ENCODE measurements at regions not wholly inside any gene's neighbourhood (a gene's known extent, or its start where the extent isn't known, plus 50 kb on each side); places are given as distances from the start of the nearest gene placed in this dataset.

GRCh38 chr4:98749206-98749605, 90.8 kb upstream of the TSPAN5 start:
- no peak for DNase-seq (ENCODE audit: low spot score)
- in situ Hi-C loops (cut with MboI; ENCODE audit: low pct_unique_long_range_greater_than_20kb, low sequenced_read_pairs, unreplicated experiment) = no loop called here
- TF ChIP-seq CTCF (IDR thresholded peaks at IDR 0.05; ENCODE audit: extremely low read depth, insufficient read depth, missing control alignments) = no peak

- TF ChIP-seq CTCF (IDR thresholded peaks at IDR 0.05; ENCODE audit: extremely low read depth, insufficient read depth, missing control alignments) = no peak
- in situ Hi-C loops (cut with MboI; ENCODE audit: low pct_unique_long_range_greater_than_20kb, low sequenced_read_pairs, unreplicated experiment) = no loop called here
- DNase-seq (ENCODE audit: low spot score) = no peak
Observed at GRCh38 chr4:98748609-98749008, 90.2 kb upstream of the TSPAN5 start.

GRCh38 chr4:98747393-98748091, 89.1 kb upstream of the TSPAN5 start:
- DNase-seq (ENCODE audit: low spot score) = no peak
- TF ChIP-seq CTCF (IDR thresholded peaks at IDR 0.05; ENCODE audit: extremely low read depth, insufficient read depth, missing control alignments) = no peak
- in situ Hi-C loops (cut with MboI; ENCODE audit: low pct_unique_long_range_greater_than_20kb, low sequenced_read_pairs, unreplicated experiment) = no loop called here

DNA sequence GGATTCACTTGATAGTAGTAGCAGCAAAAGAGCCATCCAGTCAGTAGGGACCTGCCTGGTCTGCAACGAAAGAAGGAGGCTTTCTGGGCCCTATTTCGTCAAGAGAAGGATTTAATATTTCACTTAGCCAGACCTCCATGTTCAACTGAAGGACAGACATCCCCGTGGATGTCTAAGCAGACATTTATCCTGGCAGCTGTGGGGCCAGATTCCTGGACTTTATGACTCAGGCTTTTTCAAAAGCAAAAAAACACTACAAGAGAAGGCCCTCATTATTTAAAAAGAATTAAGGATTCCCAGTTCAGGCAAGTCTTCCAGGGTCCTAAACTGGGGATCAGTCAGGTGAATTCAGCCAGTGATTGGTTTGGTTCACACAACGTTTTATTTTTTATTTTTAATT, 88.5 kb upstream of the TSPAN5 start:
- in situ Hi-C loops (cut with MboI; ENCODE audit: low pct_unique_long_range_greater_than_20kb, low sequenced_read_pairs, unreplicated experiment) = no loop called here
- no peak for DNase-seq (ENCODE audit: low spot score)
- no peak for TF ChIP-seq CTCF (IDR thresholded peaks at IDR 0.05; ENCODE audit: extremely low read depth, insufficient read depth, missing control alignments)

GRCh38 chr4:98746530-98746929, 88.1 kb upstream of the TSPAN5 start:
- no peak for DNase-seq (ENCODE audit: low spot score)
- in situ Hi-C loops (cut with MboI; ENCODE audit: low pct_unique_long_range_greater_than_20kb, low sequenced_read_pairs, unreplicated experiment) = no loop called here
- no peak for TF ChIP-seq CTCF (IDR thresholded peaks at IDR 0.05; ENCODE audit: extremely low read depth, insufficient read depth, missing control alignments)

DNA sequence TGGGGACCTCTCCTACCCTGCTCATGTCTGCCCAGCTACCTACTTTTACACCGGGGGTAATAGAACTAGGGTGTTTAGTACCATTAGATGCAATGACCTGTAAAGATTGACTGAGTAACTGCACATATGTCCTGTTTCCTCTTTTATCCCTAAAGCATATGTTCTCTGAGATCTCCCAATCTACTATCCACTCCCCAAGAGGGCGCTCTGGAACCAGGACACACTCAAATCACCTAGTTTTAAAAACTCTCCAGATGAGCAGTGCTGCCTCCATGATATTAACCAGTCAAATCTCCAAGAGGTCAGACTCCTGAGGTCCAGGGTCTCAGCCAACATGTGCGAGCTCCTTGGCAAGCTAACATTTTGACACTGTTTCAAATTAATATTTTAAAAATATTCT, 87.0 kb upstream of the TSPAN5 start:
- no peak for DNase-seq (ENCODE audit: low spot score)
- TF ChIP-seq CTCF (IDR thresholded peaks at IDR 0.05; ENCODE audit: extremely low read depth, insufficient read depth, missing control alignments) = peak; percentile 26
- in situ Hi-C loops (cut with MboI; ENCODE audit: low pct_unique_long_range_greater_than_20kb, low sequenced_read_pairs, unreplicated experiment) = no loop called here
